ENCODE measurements at regions not wholly inside any gene's neighbourhood (a gene's known extent, or its start where the extent isn't known, plus 50 kb on each side); places are given as distances from the start of the nearest gene placed in this dataset.

- no peak for TF ChIP-seq CTCF (conservative IDR thresholded peaks at IDR 0.05; ENCODE audit: low read length)
- TF ChIP-seq EZH2phosphoT487 (IDR thresholded peaks at IDR 0.05; ENCODE audit: borderline replicate concordance, low read depth, low read length), result no peak
These were observed 153.6 kb downstream of the CD83 start for GRCh38 chr6:14270925-14271788.
